ENCODE measurements at regions not wholly inside any gene's neighbourhood (a gene's known extent, or its start where the extent isn't known, plus 50 kb on each side); places are given as distances from the start of the nearest gene placed in this dataset.
A peak's percentile ranks its signal among the peaks of the same experiment; 100 is the strongest.
"Not testable (repeated sequence)": the region's sequence is repeated elsewhere in the genome, so short reads cannot be mapped to it uniquely, and the experiment has no call there.

- Mint-ChIP-seq H3K36me3 (no peaks in the 10 kb centered on the region), H3K27me3 (peaks cover 23 to 76% (median 30%) of the 10 kb centered on the region in 5 donors), H3K4me1 (no peaks in the 10 kb centered on the region), H3K4me3 (no peak overlapping the region), H3K9me3 (no peaks in the 10 kb centered on the region), H3K27ac (no peak overlapping the region)
- DNase-seq (no peak), ATAC-seq (no peak)
- POLR2A ChIA-PET, result no interaction called here
Observed at GRCh38 chr1:208332036-208332773, 88.0 kb upstream of the PLXNA2 start.

- Mint-ChIP-seq H3K27ac (no peak overlapping the region), H3K9me3 (no peaks in the 10 kb centered on the region), H3K36me3 (no peaks in the 10 kb centered on the region), H3K4me3 (no peak overlapping the region), H3K4me1 (no peaks in the 10 kb centered on the region), H3K27me3 (peaks cover 23 to 75% (median 34%) of the 10 kb centered on the region in 5 donors)
- POLR2A ChIA-PET, result no interaction called here
- ATAC-seq, result no peak
- DNase-seq, result no peak
Observed at GRCh38 chr1:208332774-208333126, 88.6 kb upstream of the PLXNA2 start.

- peaks cover 22 to 75% (median 36%) of the 10 kb centered on the region in 5 donors for H3K27me3 Mint-ChIP-seq
- no peaks in the 10 kb centered on the region for H3K9me3 Mint-ChIP-seq
- DNase-seq (no peak), ATAC-seq (no peak)
- POLR2A ChIA-PET, result no interaction called here
- no peaks in the 10 kb centered on the region for H3K4me1 Mint-ChIP-seq
- no peak overlapping the region for H3K4me3 Mint-ChIP-seq
- H3K36me3 Mint-ChIP-seq, result no peaks in the 10 kb centered on the region
- no peak overlapping the region for H3K27ac Mint-ChIP-seq
Observed at GRCh38 chr1:208333676-208334075, 89.5 kb upstream of the PLXNA2 start.

GRCh38 chr1:208335371-208336136 lies 91.4 kb upstream of the PLXNA2 start:
- no peak for DNase-seq
- Mint-ChIP-seq H3K4me1 (no peaks in the 10 kb centered on the region), H3K36me3 (no peaks in the 10 kb centered on the region), H3K9me3 (no peaks in the 10 kb centered on the region), H3K27ac (no peak overlapping the region), H3K27me3 (peaks cover 19 to 66% (median 37%) of the 10 kb centered on the region in 5 donors), H3K4me3 (no peak overlapping the region)
- no peak for ATAC-seq
- POLR2A ChIA-PET, result no interaction called here

- Mint-ChIP-seq H3K9me3 (no peaks in the 10 kb centered on the region), H3K27ac (no peak overlapping the region), H3K4me1 (no peaks in the 10 kb centered on the region), H3K4me3 (no peak overlapping the region), H3K36me3 (no peaks in the 10 kb centered on the region), H3K27me3 (peaks cover 18 to 66% (median 37%) of the 10 kb centered on the region in 5 donors)
- no peak for DNase-seq
- POLR2A ChIA-PET, result no interaction called here
- no peak for ATAC-seq
Observed at GRCh38 chr1:208336137-208336518, 91.9 kb upstream of the PLXNA2 start.

GRCh38 chr1:208339911-208340310 lies 95.7 kb upstream of the PLXNA2 start:
- Mint-ChIP-seq H3K36me3 (no peaks in the 10 kb centered on the region), H3K9me3 (no peaks in the 10 kb centered on the region), H3K4me1 (no peaks in the 10 kb centered on the region), H3K27me3 (peaks cover 4 to 59% (median 27%) of the 10 kb centered on the region in 5 donors), H3K4me3 (no peak overlapping the region), H3K27ac (peak overlapping the region in 1 of 10 donors; percentile 35)
- ATAC-seq (no peak), DNase-seq (no peak)
- POLR2A ChIA-PET, result no interaction called here

GRCh38 chr1:208343226-208343625 lies 99.0 kb upstream of the PLXNA2 start:
- ATAC-seq (no peak), DNase-seq (no peak)
- Mint-ChIP-seq H3K27ac (no peak overlapping the region), H3K9me3 (no peaks in the 10 kb centered on the region), H3K4me1 (no peaks in the 10 kb centered on the region), H3K27me3 (peaks cover 5 to 32% (median 16%) of the 10 kb centered on the region in 5 donors), H3K4me3 (no peak overlapping the region), H3K36me3 (no peaks in the 10 kb centered on the region)
- POLR2A ChIA-PET, result no interaction called here

- Mint-ChIP-seq H3K36me3 (no peaks in the 10 kb centered on the region), H3K27me3 (peaks cover 3 to 21% (median 9%) of the 10 kb centered on the region in 5 donors), H3K4me3 (no peak overlapping the region), H3K27ac (no peak overlapping the region), H3K9me3 (no peaks in the 10 kb centered on the region), H3K4me1 (no peaks in the 10 kb centered on the region)
- DNase-seq, result no peak
- POLR2A ChIA-PET, result no interaction called here
- ATAC-seq, result no peak
Observed at GRCh38 chr1:208344202-208344857, 100.1 kb upstream of the PLXNA2 start.

GRCh38 chr1:208347191-208347590 lies 103.0 kb upstream of the PLXNA2 start:
- Mint-ChIP-seq H3K27ac (peak overlapping the region in 1 of 10 donors; percentile 60), H3K36me3 (no peaks in the 10 kb centered on the region), H3K4me3 (no peak overlapping the region), H3K9me3 (no peaks in the 10 kb centered on the region), H3K4me1 (no peaks in the 10 kb centered on the region), H3K27me3 (peaks cover 3 to 20% (median 4%) of the 10 kb centered on the region in 5 donors)
- DNase-seq, result no peak
- POLR2A ChIA-PET, result no interaction called here
- no peak for ATAC-seq

GRCh38 chr1:208349694-208350330 lies 105.6 kb upstream of the PLXNA2 start:
- Mint-ChIP-seq H3K27me3 (peaks cover 0 to 6% (median 4%) of the 10 kb centered on the region in 5 donors), H3K4me3 (no peak overlapping the region), H3K36me3 (no peaks in the 10 kb centered on the region), H3K27ac (no peak overlapping the region), H3K9me3 (no peaks in the 10 kb centered on the region), H3K4me1 (no peaks in the 10 kb centered on the region)
- POLR2A ChIA-PET, result no interaction called here
- no peak for DNase-seq
- ATAC-seq, result no peak

GRCh38 chr1:208350815-208351214 lies 106.6 kb upstream of the PLXNA2 start:
- DNase-seq (no peak), ATAC-seq (no peak)
- Mint-ChIP-seq H3K9me3 (no peaks in the 10 kb centered on the region), H3K27me3 (peaks cover 0 to 6% (median 4%) of the 10 kb centered on the region in 5 donors), H3K4me3 (no peak overlapping the region), H3K27ac (no peak overlapping the region), H3K36me3 (no peaks in the 10 kb centered on the region), H3K4me1 (no peaks in the 10 kb centered on the region)
- POLR2A ChIA-PET, result no interaction called here

- no peaks in the 10 kb centered on the region for H3K36me3 Mint-ChIP-seq
- ATAC-seq, result no peak
- POLR2A ChIA-PET, result no interaction called here
Observed at GRCh38 chr1:208351838-208352237, 107.7 kb upstream of the PLXNA2 start.

GRCh38 chr1:208353797-208354196 lies 109.6 kb upstream of the PLXNA2 start:
- H3K27ac Mint-ChIP-seq, DNase-seq, H3K4me3 Mint-ChIP-seq, H3K36me3 Mint-ChIP-seq, H3K9me3 Mint-ChIP-seq, H3K4me1 Mint-ChIP-seq, H3K27me3 Mint-ChIP-seq, ATAC-seq, POLR2A ChIA-PET: not testable (repeated sequence)

More at GRCh38 chr1:208351838-208352237, 107.7 kb upstream of the PLXNA2 start:
- no peak for DNase-seq
- Mint-ChIP-seq H3K4me3 (no peak overlapping the region), H3K27me3 (peaks cover 0 to 2% (median 0%) of the 10 kb centered on the region in 5 donors), H3K27ac (no peak overlapping the region), H3K4me1 (no peaks in the 10 kb centered on the region), H3K9me3 (no peaks in the 10 kb centered on the region)

Measured in naive thymus-derived CD8-positive, alpha-beta T cell (primary cell).